GM18502 (cell line): ENCODE measurements at regions not wholly inside any gene's neighbourhood (a gene's known extent, or its start where the extent isn't known, plus 50 kb on each side); places are given as distances from the start of the nearest gene placed in this dataset.
"Not testable (repeated sequence)": the region's sequence is repeated elsewhere in the genome, so short reads cannot be mapped to it uniquely, and the experiment has no call there.

Experiments
- ATAC-seq: cut with Tn5 transposase; IDR thresholded peaks from one replicate; pipeline ENCODE4 v1.9.1; 2021; ENCODE audit warnings: mild to moderate bottlenecking; ENCODE audit not compliant: unreplicated experiment, poor library complexity

DNA sequence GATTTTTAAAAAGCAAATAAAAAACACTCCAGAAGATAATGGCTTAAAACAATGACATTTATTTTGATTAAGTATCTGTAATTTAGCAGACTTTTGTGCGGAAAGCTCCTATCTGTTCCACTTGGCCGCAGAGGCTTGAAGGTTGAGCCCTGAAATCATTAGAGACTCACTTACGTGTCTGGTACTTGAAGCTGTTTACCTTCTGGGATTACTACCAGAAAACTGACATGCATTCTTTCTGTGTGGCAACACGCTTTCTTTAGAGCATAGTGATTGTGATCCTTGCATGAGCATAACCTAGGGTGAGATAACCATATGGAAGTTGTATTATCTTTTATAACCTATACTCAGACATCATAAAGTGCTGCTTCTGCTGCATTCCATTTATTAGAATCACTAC lies 298.5 kb downstream of the SI start:
- ATAC-seq = no peak

DNA sequence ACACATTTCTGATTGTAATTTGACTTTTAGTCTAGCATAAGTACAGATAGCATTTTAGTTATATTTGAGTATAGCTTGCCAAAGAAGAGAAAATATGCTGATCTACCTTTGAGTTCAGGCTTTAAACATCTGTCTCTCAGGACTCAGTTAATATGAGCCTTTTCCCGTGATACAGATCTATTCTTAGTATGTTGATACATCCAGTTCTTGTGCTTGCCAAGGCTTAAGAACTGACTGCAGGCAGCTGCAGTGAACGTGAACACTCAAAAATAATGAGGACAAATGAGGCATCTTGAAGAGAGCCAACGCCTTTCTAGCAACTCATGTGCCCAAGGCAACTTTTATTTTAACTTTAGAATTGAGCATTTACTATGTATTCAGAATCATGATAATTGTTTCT lies 325.5 kb downstream of the SI start:
- ATAC-seq = no peak

DNA sequence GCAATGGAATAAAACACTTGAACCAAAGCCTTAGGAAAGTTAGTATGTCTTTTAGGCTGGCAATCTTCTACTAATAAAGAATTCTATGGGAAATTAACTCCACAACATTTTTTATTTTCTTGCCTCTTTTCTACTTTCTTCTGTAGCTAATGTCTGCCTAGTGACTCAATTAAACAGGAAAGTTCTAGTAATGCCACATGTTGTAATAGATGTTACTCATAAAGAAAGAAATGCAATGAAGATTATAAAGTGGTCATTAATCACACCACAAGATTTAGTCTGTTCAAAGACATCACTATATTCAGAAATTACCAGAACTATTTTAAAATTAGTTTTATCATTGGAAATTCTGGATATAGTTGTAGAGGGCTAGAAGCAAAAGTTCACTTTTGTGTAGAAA lies 329.7 kb downstream of the SI start:
- ATAC-seq = no peak

DNA sequence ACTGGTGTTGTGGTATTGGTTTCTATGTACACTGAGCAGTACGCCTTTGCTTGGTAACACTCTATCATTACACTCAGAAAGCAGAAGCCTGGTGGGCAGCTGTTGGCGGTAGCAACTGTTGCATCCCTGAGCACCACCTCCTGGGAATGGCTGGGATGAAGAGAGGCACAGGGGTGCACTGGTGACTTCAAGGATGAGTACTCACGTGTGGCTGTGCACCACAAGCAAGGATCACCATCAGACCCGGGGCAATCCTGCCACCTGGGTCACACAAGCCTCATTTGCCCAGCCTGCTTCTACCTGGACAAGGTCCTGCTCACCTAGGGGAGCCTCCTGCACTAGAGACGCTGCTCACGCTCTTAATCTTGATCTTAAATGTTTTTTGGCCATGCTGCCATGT lies 336.4 kb downstream of the SI start:
- no peak for ATAC-seq

GRCh38 chr3:164737174-164737573 lies 341.1 kb downstream of the SI start:
- no peak for ATAC-seq

DNA sequence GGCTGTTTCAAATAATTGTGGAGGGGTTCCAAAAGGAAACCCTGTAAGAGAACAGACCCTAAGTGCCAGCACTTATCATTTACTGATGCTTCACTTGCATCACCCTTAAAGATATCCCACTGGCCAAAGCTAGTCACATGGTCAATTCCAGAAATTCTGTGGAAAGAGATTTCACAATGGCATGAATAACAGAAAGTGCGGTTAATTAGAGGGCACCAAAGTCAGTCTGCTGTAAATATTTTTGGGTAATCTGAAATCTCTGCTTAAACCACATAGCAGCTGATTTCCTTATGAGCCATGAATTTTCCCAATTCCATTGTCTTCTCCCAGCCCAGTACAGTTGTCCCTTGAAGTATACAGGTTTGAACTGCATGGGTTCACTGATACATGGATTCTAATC lies 346.1 kb downstream of the SI start:
- no peak for ATAC-seq

GRCh38 chr3:164730815-164731360 lies 347.4 kb downstream of the SI start:
- ATAC-seq = no peak

- no peak for ATAC-seq
Observed at GRCh38 chr3:164723396-164723795, 354.9 kb downstream of the SI start.

DNA sequence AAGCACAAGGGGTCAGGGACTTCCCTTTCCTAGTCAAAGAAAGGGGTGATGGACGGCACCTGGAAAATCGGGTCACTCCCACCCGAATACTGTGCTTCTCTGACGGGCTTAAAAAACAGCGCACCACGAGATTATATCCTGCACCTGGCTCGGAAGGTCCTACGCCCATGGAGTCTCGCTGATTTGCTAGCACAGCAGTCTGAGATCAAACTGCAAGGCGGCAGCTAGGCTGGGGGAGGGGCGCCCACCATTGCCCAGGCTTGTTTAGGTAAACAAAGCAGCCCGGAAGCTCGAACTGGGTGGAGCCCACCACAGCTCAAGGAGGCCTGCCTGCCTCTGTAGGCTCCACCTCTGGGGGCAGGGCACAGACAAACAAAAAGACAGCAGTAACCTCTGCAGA lies 375.5 kb downstream of the SI start:
- ATAC-seq = not testable (repeated sequence)

- no peak for ATAC-seq
Observed at GRCh38 chr3:164687902-164688301, 390.4 kb downstream of the SI start.

DNA sequence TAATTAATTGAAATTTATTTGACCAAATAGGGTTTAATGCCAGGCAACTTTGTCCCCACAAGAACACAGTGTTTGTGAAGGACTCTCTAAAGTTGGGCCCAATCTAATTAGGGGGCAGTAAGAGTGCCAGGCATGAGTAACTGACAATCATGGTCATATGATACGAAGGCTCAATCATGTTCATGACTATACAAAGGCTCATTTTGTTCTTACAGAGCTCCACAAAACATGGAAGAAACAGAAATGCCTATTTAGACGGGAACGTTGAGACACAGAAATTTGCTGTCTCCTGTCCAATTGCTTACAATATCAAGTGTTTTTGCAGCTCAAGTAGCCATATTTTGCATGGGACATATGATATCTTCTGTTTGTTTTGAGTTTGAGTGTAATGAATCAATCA lies 391.1 kb downstream of the SI start:
- ATAC-seq = no peak

GRCh38 chr3:164683489-164683888 lies 394.8 kb downstream of the SI start:
- no peak for ATAC-seq

- ATAC-seq = no peak
Observed at GRCh38 chr3:164679245-164679644, 399.1 kb downstream of the SI start.

GRCh38 chr3:164677317-164677716 lies 401.0 kb downstream of the SI start:
- ATAC-seq = no peak

DNA sequence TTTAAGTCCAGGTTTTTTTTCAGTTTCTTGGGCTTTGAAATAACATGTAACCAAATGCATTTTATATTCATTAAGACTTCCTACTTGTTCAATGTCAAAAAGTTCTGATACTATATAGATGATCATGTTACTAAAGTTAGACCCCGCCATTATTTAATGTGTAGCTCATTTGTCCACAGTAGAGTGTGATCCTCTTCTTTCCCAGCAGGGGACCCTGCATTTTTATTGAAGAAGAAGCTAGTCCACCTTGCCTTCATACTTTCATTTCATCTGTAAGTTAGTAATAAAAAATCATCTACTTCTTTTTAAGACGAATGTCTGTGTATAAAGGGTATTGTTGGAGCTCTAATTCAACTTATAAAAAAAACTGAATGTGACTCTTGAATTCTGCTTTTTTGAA lies 404.6 kb downstream of the SI start:
- no peak for ATAC-seq

DNA sequence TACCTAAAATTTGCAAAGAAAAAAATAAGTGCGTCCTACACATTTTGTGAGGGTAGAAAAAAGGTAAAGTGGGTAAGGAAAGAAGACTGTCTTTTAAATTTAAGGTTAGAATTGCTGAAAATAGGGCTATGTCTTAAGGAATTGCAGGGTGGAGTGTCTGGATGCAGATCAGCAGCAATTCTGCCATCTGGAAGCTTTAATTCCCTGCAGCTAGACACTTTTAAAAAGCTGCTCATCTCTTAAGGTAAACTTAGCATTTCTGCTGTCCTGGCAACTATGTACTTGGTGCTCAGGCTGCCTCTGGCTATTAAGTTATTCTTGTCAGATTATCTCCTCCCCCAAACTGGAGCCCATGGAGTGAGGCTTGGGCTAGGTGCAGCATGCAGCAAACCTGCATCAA lies 420.2 kb downstream of the SI start:
- no peak for ATAC-seq

GRCh38 chr3:164657631-164658030 lies 420.7 kb downstream of the SI start:
- no peak for ATAC-seq

- no peak for ATAC-seq
Observed at GRCh38 chr3:164655462-164655861, 422.8 kb downstream of the SI start.

DNA sequence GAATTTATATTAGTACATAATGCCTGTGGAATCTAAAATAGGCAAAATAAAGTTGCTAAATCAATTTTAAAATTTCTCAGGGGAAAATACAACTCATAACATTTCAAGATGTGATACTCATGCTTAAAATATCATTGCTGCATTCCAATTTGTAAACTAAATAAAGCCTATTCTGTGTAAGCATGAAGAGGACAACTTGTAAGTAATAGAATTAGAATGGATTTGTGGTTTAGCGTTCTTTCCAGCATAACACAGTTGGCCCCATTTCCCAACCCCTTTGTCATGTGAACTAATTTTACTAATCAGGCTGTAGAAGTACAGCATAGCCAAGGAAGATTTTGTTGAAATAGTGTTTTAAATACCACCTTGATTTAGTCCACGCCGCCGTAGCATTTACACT lies 437.2 kb downstream of the SI start:
- no peak for ATAC-seq

GRCh38 chr3:164640591-164640990 lies 437.7 kb downstream of the SI start:
- no peak for ATAC-seq

GRCh38 chr3:164620956-164621355 lies 457.3 kb downstream of the SI start:
- no peak for ATAC-seq

DNA sequence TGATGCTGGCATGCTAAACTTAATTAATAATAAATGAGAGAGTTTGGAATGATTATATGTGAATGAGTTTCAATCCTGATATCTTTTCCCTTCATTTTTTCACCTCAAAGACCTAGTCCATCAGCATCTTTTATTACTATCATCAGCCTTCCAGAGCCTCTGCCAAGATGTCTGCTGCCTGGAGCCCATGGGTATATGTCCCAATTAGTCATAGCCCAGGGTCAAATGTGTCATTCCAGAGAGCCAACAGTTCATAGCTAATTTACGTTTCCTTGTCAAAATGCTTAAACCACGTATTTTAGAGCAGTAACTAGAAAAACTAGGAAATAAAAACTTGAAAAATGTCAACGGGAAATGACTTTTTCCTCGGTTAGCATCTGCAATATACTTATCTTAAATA lies 457.9 kb downstream of the SI start:
- ATAC-seq = no peak

DNA sequence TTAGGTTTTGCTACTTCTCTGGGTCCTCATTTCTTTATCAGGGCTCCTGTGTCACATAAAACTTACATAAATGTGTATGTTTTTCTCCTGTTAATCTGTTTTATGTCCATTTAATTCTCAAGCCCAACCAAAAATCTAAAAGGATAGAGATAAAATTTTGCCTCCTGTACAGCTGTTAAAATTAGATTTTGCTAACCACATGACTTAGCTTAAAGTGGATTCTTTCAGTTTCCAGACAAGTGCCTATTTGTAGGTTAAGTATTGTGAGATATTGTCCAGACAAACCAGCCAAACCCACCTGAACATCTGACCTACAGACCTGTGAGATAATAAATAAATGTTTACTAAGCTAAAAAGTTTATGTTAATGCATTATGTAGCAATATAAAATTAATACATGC lies 465.5 kb downstream of the SI start:
- no peak for ATAC-seq
